NCI-H128 (cell line): ENCODE measurements at regions not wholly inside any gene's neighbourhood (a gene's known extent, or its start where the extent isn't known, plus 50 kb on each side); places are given as distances from the start of the nearest gene placed in this dataset.
A peak's percentile ranks its signal among the peaks of the same experiment; 100 is the strongest.

Source experiments
- DNase-seq: peaks from one replicate; lab custom pipeline; 2025; ENCODE audit not compliant: unreplicated experiment; lab: John Stamatoyannopoulos, UW

GRCh38 chr16:77553130-77553529, 118.3 kb upstream of the ADAMTS18 start:
- DNase-seq: no peak

GRCh38 chr16:77555126-77555525, 120.3 kb upstream of the ADAMTS18 start:
- DNase-seq: no peak

GRCh38 chr16:77555791-77556190, 121.0 kb upstream of the ADAMTS18 start:
- no peak for DNase-seq

- no peak for DNase-seq
Observed at GRCh38 chr16:77556201-77556873, 121.5 kb upstream of the ADAMTS18 start.

GRCh38 chr16:77557385-77557784, 122.6 kb upstream of the ADAMTS18 start:
- no peak for DNase-seq

GRCh38 chr16:77558786-77559185, 124.0 kb upstream of the ADAMTS18 start:
- no peak for DNase-seq

- DNase-seq: no peak
Observed at GRCh38 chr16:77562497-77562896, 127.7 kb upstream of the ADAMTS18 start.

GRCh38 chr16:77564791-77565390, 130.1 kb upstream of the ADAMTS18 start:
- no peak for DNase-seq

- no peak for DNase-seq
Observed at GRCh38 chr16:77569406-77569805, 134.6 kb upstream of the ADAMTS18 start.

- DNase-seq: no peak
Observed at GRCh38 chr16:77570574-77570973, 135.7 kb upstream of the ADAMTS18 start.

GRCh38 chr16:77571115-77571862, 136.5 kb upstream of the ADAMTS18 start:
- DNase-seq: no peak

- DNase-seq: no peak
Observed at GRCh38 chr16:77574867-77575624, 140.2 kb upstream of the ADAMTS18 start.

GRCh38 chr16:77579351-77579891, 142.9 kb upstream of the NUDT7 start:
- DNase-seq: no peak

- DNase-seq: no peak
Observed at GRCh38 chr16:77581706-77582105, 140.6 kb upstream of the NUDT7 start.

- DNase-seq: peak; percentile 31
Observed at GRCh38 chr16:77584205-77584859, 138.0 kb upstream of the NUDT7 start.

- DNase-seq: no peak
Observed at GRCh38 chr16:77585379-77586251, 136.7 kb upstream of the NUDT7 start.

- no peak for DNase-seq
Observed at GRCh38 chr16:77588389-77588788, 133.9 kb upstream of the NUDT7 start.

GRCh38 chr16:77589071-77589765, 133.1 kb upstream of the NUDT7 start:
- DNase-seq: no peak

GRCh38 chr16:77590707-77591106, 131.6 kb upstream of the NUDT7 start:
- DNase-seq: no peak
